Inflammatory macrophage treated with lipopolysaccharide for 1 hour (primary cell): ENCODE measurements at regions not wholly inside any gene's neighbourhood (a gene's known extent, or its start where the extent isn't known, plus 50 kb on each side); places are given as distances from the start of the nearest gene placed in this dataset.
"Not testable (repeated sequence)": the region's sequence is repeated elsewhere in the genome, so short reads cannot be mapped to it uniquely, and the experiment has no call there.

Experiments
- DNase-seq, 2 donors: peaks; one replicate each; pipeline ENCODE4 v3.0.0-alpha.2; 2020 to 2022

DNA sequence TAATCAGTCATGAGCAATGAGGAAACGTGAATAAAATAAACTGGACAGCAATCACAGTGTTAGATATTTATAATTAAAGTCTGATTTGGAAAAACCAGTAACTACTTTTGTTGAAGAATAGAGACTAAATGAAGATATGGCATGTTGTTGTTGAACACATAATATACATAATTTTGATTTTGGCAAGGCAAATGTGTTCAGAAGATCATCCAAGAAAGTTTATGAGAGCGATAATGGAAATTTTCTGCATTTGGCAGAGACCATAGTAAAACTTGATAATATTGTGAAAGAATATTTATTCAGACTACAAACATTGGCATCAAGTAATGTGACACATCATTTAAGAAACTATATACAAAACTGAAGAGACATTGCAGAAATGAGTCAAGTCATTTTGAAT, 620.7 kb downstream of the TMA16 start:
- DNase-seq = no peak

DNA sequence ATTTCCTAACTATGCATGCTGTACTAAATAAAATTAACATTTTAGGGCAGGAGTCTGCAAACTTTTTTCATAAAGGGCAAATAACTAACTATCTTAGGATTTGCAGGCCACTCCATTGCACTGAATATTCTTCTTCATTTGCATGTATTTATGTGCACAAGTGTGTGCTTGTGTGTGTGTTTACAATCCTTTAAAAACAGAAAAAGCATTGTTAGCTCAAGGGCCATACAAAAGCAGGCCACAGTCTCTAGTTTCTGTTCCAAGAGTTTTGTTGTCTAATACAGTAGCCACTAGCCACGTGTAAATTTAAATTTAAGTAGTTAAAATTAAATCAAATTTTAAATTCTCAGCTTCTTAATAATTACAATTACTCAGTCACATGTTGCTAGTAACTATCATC, 621.8 kb downstream of the TMA16 start:
- DNase-seq = no peak

DNA sequence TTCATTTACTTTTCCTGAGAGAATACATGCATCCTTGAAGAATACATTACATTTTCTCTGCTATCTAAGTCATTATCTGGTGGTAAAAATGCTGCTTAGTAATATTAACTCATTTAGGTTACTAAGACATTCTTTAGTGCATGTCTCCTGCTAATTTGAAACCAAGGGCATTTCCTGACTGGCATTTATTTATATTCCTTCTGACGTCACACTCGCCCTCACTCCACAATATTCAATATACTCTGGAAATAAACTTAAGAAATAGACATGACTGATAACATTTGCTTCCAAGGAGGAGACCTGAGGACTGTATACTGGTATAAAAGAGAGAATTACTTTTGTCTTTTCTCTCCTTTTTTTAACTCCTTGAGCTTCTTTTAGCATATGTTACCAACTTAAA, 619.5 kb upstream of the SMIM31 start:
- DNase-seq = no peak

DNA sequence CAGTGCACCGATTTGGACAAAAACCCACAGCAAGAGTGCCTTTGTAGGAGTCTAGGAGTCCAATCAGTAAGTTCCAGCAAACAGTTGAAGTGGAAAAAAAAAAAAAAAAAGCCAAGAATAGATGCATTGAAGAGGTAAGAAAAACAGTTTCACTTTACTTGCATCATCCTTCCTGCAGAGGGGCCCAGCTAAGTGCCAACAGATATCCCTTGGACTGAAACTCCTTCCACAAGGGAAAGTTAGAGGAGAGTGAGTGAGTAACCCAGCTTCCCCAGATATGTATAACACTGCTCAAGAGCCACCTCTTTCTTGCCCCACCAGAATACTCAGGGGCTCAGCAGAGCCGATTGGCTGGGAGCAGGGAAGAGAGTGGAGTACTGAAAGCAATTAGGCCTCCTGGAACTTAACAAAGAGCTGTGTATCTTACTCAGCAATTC, 617.7 kb upstream of the SMIM31 start:
- no peak for DNase-seq

DNA sequence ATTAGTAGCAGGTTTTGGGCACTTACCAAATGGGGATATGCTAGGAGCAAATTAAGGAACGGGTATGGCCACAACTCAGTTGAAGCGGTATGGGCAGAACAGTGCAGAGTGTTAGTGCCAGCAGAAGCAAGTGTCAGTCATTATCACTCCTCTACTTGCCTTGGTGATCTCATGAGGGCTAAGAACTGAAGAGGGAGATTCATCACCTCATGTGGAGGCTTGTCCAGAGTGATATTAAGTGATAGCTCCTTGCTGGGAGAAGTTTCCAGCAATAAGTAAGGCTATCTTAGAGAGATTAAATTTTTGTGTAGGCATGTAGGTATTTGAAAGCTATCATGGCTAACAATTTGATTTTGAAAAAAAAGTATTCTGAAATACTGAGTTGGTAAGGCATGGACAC, 615.4 kb upstream of the SMIM31 start:
- DNase-seq = no peak

DNA sequence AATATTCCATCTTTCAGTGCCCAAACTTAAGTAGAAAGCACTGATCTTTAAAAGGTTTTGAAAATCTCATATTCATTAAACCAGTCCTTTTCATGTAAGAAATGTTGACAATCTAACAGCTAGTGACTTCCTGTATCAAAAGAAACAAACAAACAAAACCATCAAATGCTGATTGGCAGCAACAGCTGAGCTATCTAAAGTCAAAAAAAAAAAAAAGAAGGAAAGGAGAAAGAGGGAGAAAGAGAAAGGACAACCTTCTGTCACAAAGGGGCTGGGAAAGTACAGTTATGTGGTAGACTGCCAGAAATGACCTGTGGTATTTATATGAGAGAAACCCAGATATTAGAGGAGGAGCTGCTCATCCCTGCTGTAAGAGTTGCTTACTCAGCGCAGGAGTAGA, 614.6 kb upstream of the SMIM31 start:
- DNase-seq = no peak

DNA sequence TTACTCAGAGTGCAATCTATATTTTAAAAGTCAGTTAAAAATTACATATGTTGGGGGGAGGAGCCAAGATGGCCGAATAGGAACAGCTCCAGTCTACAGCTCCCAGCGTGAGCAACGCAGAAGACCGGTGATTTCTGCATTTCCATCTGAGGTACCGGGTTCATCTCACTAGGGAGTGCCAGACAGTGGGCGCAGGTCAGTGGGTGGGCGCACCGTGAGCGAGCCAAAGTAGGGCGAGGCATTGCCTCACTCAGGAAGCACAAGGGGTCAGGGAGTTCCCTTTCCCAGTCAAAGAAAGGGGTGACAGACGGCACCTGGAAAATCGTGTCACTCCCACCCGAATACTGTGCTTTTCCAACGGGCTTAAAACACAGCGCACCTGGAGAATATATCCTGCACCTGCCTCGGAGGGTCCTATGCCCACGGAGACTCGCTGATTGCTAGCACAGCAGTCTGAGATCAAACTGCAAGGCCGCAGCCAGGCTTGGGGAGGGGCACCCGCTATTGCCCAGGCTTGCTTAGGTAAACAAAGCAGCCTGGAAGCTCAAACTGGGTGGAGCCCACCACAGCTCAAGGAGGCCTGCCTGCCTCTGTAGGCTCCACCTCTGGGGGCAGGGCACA, 612.1 kb upstream of the SMIM31 start:
- DNase-seq = not testable (repeated sequence)

DNA sequence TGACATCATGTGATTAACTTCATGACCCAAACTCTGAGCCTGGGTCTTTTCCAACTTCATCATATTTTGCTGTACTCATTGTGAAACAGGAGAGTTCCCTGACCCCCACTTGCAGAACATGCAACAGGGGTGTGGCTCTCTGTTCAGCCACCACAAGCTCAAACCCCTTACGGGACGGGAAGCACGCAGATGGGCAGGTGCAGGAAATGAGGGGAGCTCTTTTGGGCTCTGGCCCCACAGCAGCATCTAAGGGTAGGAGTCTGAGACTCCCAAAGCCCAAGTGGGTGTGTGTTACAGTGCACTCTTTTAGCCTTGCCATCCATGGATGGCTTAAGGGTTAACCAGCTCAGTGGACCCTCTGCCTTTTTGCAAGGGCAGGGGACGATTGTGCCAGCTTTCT, 599.5 kb upstream of the SMIM31 start:
- DNase-seq = no peak

DNA sequence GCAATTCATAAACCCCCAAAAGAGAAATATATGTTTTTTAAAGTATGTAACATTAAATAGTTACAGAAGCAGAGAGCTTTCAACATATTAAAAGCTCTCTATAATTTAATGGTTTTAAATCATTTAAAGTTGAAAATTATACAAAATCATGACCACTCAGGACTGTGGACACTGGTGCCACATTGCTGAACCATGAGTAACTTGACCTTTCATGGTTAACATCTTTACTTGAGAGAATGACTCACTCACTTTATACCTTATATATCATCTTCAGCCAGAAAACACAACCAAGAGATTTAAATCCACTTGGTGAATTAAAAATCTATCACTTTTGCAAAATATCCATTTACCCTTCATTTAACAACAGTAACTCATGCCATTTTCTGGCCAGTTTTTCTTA, 584.3 kb upstream of the SMIM31 start:
- DNase-seq = no peak

DNA sequence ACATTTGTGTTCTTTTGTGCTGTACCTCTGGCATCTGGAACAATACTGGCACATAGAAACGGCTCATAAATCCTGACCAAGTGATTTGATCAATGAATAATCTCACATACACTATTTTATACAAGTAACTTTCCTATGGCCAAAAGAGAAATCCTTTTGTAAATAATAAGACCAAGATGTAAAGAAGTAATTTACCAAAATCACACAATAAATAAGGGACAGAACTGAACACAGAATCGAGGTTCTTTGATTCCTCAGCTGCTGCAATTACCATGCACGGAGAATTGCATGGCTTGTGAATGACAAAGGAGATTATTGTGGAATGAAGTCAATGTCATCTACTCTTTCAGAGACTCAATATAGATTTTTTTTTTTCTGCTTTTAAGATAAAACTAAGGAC, 576.8 kb upstream of the SMIM31 start:
- no peak for DNase-seq

DNA sequence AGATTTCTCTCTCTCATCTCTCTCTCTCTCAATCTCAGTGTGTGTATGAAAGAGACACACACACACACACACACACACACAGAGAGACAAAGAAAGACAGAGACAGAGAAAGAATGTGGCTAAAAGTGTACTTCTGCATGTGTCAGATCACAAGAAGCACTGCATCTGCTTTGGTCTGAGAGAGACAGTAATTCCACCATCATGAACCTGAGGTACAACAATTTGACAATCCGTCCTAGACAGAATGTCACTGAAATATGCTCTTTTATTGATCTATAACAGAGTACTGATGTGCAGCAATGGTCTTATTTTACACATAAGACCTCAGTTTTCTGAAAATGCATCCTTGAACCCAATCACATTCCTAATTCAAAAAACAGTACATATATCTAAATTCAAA, 576.2 kb upstream of the SMIM31 start:
- DNase-seq = no peak

DNA sequence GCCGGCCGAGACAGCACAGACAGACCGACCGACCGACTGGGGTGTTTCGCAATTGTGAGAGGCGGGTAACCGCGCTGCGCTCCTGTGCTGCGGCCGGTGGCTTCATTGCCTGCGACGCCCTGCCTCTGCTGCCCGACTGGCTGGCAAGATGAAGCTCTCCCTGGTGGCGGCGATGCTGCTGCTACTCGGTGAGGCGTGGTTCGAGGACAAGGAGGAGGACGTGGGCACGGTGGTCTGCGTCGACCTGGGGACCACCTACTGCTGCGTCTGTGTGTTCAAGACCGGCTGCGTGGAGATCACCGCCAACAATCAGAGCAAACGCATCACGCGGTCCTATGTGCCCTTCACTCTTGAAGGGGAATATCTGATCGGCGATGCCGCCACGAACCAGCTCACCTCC, 565.7 kb upstream of the SMIM31 start:
- DNase-seq = no peak

DNA sequence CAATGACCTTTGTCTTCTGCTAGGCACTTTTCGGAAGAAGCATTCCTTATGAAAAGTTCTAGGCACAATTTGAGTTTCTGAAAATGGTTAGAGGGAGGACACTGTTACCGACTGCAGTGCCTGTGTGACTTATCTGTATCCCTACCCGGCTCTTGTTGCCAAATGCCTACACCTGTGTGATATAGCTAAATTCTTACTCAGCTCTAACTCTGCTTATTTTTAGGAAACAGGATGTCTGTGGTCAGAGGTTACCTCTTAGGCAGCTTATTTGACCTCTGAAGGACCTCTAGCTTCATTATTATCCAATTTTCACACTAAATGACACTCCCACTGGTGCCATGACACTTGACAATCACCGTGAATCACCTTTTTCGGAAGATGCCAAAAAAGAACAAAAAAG, 561.1 kb upstream of the SMIM31 start:
- no peak for DNase-seq

DNA sequence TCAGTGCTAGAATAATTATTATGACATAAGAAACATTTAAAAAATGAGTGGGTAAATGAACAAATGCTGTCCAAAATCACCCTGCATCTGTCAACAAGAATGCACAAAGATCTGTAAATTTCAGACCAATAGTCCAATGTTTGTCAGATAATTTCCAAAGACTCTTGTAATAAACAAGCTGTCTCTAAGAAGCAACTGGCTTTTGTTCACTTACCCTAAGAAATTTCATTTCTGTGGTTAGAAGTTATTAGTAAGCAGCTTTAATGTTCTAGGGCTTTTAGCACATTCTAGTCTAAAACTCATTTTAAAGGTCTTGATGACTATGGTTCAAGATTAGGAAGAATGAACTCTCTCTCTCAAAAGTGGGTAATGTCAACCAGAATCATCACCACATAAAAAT, 560.3 kb upstream of the SMIM31 start:
- no peak for DNase-seq

DNA sequence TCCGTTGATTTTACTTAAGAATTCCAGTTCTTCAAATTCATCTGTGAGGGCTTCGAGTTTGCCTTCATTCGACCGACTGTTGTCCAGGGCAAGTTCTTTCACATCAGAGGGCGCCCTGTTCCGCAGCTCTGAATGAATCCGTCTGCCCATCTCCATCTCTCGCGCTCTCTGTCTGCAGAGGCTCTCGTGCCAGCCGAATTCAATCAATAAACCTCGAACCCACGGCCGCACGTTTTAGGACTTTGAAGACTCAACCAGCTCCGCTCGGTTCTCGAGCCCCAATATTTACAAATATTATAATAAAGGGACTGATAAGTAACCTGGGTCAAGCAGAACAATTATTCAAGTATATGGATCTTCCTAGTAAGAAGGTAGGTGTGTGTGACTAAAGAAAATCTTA, 556.4 kb upstream of the SMIM31 start:
- no peak for DNase-seq

DNA sequence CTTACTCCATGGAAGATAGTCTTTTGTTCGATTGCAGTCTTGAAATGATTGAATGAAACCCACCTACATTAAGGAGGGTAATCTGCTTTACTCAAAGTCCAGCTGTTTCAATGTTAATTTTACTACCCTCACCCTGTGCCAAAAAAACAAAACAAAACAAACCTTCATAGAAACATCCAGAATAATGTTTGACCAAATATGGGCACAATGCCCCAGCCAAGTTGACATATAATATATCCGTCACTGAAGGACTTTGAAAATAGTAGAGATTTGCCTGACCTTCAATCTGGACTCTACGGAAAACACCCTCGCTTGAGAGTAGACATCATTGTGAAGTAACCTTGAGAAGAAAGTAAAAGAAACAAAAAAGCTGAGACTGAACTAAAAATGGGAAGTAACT, 550.5 kb upstream of the SMIM31 start:
- no peak for DNase-seq

DNA sequence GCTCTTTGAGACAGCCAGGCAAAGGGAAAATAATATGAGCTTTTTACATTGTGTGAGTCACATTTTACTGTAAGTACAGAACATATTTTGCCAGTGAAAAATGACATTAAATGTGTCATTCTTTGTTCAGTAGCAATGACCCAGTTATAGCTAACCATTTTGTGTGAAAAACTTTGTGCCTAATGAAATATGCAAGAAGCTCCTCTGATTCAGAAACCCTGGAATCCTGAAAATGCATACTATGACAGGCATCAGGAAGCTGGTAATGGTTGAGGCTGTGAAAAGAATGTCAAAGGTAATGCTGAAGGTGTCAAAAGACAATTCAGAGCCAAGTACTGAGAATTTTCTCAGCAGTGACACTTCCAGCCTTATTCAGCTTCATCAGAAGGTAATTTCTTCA, 549.5 kb upstream of the SMIM31 start:
- no peak for DNase-seq

DNA sequence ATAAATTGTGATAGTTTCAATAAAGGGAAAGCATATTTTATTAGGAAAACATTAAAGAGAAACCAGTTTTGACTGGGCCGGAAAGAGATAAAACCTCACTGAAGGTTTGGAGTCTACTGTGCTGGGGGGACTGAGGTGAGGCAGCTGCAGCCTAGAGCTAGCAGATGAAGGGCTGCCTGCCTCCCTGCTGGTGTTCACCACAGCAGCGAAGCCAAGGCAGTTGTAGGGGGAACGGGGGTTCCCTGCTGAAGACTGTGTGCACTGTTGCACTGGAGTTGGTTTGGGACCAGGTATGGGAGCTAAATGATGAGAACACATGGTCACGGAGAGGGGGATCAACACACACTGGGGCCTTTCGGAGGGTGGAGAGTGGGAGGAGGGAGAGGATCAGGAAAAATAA, 546.5 kb upstream of the SMIM31 start:
- DNase-seq = no peak

DNA sequence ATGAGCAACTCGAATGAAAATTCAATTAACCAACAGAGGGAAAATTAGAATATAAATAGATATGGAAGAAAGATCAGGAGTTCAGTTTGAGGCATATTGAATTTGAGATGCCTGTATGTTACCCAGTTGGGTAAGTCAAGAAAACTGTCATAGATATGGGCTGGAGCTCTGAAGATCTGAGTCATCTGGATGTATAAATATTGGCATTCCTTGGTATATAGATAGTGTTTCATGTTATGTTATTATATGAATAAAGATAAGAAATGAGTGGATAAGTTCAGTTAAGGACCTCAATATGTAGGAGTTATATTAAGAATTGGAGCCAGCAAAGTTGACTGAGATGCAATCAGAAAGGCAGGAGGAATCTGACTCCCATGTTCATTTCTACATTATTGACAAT, 543.6 kb upstream of the SMIM31 start:
- no peak for DNase-seq

DNA sequence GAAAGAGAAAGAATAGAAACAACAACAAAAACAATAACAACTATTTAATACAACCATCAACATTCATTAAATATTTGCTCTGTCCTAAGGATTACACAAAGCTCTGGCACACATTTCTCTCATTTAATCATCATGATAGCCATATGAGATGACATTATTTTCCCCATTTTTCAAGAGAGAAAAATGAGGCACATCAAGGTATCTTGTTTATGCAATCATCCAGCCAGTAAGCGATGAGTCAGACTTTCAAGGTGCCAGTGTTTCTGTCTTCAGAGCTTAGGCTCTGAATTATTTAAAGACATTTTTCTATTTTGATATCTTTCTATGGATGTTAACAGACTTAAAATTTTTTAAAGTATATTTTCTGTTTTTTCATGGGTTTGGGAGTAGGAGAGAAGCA, 541.8 kb upstream of the SMIM31 start:
- no peak for DNase-seq

DNA sequence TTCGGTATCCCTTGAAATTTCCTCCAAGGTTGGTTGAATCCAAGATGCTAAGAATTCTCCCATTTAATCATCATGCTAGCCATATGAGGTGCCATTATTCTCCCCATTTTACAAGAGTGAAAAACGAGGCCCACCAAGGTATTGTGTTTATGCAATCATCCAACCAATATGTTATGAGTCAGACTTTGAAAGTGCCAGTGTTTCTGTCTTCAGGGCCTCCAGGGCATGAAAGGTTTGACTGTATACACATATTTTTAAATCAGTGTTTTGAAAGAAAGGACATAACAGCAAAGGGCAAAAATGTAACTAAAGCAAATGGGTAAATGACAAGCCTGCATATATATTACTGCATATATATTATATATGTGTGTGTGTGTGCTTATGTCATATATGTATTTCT, 541.2 kb upstream of the SMIM31 start:
- DNase-seq = no peak

DNA sequence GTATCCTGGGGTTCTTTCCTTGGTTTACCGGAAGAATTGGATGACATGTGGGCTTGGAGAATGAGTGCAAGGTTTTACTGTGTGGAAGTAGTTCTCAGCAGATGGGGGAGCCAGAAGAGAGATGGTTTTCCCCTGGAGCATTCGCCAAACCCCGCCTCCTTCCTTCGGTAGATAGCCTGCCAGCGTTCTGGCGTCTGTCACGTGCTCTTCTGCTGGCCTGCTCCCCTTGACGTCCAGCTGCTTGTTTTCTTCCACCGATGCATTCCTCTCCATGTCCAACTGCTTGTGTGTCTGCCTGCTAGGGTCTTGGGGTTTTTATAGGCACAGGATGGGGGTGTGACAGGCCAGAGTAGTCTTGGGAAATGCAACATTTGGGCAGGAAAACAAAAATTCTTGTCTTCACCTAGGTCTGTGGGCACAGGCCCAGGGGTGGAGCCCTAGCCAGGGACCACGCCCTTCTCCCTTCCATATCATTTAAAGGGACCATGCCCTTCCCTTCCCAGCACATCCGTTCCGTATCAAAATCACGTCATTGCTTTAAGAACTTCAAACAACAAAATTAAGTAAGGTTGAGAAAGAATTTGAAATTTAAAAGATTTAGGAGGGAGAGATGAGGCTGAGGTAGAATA, 538.7 kb upstream of the SMIM31 start:
- no peak for DNase-seq

DNA sequence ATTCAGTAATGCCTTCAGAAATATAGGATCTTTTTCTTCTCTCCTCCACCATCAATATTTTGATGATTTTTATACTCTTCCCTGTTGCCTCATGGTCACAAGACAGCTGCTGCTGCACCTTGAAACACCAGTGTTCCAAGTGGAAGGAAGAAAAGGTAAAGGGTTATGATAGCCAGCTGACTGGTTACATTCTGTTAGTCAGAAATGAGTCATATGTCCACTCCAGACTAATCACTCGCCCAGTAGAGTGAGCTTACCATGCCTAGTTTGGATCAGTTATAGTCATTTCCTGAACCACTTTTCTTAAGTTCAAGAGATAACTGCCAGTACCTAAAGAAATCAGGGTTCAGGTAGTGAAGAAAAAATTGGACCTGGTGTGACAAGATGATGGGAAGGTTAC, 532.3 kb upstream of the SMIM31 start:
- DNase-seq = no peak

DNA sequence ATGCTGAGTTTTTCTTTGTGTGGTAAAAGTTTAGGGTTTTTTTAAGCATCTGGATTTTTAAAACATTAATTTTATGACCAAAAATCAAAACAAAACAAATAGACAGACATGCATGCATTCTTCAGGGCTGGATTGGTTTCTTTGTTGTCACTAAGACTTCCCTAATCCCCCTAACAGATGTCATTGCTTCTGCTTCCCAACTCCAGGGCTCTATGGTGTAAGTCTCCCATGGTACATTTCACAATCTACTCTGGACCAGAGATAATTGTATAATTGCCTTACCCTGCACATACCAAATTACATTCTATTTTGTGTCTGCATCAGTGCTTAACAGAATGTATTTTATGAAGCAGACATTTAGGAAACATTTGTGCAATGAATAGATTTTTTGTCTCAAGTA, 529.1 kb upstream of the SMIM31 start:
- no peak for DNase-seq

DNA sequence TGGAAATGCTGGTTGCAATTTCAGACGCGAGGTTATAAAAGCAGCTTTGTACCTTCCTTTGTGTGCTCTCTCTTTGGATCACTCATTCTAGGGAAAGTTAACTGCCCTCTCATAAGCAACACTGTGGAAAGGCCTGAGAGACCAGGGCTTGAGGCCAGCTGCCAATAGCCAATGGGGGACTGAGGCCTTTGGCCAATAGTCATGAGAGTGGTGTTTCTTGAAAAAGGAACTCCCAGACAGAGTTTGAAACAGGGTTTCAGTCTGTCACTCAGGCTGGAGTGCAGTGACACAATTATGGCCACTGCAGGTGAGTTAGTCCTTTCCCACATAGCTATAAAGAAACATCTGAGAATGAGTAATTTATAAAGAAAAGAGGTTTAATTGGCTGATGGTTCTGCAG, 524.7 kb upstream of the SMIM31 start:
- no peak for DNase-seq
